HG03558 (cell line): ENCODE measurements at regions not wholly inside any gene's neighbourhood (a gene's known extent, or its start where the extent isn't known, plus 50 kb on each side); places are given as distances from the start of the nearest gene placed in this dataset.
"Not testable (repeated sequence)": the region's sequence is repeated elsewhere in the genome, so short reads cannot be mapped to it uniquely, and the experiment has no call there.

Experiments used
- ATAC-seq: cut with Tn5 transposase; IDR thresholded peaks from one replicate; pipeline ENCODE4 v1.9.1; 2021; ENCODE audit warnings: moderate number of reproducible peaks; ENCODE audit not compliant: unreplicated experiment; ENCODE audit errors: extremely low read depth

GRCh38 chr5:92976156-92976555 is 604.9 kb downstream of the NR2F1-AS1 start:
- ATAC-seq, result no peak

DNA sequence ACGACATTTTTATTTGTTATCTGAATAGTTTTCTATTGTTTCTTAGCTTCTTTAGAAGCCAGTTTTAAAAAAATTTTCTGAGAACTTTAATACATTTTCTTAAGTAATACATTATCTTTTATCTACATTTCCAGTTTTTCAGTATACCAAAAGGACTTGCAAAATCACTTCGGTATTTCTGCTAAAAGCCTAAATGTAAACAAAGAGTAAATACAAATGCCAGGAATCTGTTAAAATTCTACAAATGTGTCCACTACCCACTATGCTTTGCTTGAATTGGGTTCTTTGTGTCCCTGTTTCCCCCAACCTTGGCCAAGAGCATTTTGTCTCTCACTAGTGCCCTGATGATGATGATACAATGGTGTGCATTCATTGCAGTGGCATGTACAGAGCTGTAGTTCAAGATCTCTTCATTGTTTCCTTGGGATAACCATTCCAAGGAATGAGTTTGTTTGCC is 611.2 kb downstream of the NR2F1-AS1 start:
- no peak for ATAC-seq

DNA sequence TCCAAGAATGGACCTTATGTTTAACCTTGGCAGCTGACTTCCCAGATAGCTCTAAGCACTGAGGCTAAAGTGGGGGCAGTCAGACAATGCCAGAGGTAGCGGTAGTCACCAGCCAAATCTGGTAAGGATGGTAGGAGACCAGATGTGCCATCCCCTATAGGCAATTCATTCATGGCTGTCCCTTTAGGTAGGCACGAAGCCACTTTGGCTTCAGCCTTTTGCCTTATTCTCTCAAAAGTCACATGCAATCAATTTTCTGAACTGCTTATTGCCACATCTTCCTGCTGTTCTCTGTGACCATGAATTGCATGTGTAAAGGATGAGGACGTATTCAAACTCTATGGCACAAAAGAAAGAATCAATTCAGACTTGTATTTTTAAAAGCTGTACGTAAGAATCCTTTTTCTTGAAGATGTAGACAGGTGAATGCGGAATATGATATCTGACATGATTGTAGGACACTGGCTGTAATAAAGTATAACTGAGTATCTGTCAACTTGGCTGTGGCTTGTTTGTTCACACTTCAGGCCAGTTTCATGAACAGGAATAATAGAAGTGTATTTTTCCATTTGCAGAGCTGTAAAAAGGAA is 611.7 kb downstream of the NR2F1-AS1 start:
- no peak for ATAC-seq

GRCh38 chr5:92963800-92964199 is 617.2 kb downstream of the NR2F1-AS1 start:
- no peak for ATAC-seq

DNA sequence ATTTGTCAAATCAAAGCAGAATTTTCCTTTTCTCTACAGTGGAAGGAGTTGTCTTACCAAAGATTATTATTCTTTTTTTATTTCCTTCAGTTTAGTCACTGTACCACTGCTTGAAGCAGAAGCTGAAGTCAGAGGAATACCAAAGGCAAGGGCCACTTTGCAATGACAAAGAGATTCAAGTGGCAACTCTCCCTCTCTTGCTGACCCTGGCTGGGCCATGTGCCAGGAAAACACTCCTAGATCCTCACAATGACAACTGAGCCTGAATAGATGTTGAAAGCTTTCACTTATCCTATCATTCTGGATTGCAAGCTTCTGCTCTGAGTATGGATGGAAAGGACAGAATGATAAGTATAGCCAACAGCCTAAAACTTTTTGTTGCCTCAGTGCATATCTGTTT is 618.3 kb downstream of the NR2F1-AS1 start:
- no peak for ATAC-seq

- ATAC-seq, result no peak
Measured at GRCh38 chr5:92956886-92957285, 624.1 kb downstream of the NR2F1-AS1 start.

- no peak for ATAC-seq
Measured at GRCh38 chr5:92952243-92952642, 628.8 kb downstream of the NR2F1-AS1 start.

DNA sequence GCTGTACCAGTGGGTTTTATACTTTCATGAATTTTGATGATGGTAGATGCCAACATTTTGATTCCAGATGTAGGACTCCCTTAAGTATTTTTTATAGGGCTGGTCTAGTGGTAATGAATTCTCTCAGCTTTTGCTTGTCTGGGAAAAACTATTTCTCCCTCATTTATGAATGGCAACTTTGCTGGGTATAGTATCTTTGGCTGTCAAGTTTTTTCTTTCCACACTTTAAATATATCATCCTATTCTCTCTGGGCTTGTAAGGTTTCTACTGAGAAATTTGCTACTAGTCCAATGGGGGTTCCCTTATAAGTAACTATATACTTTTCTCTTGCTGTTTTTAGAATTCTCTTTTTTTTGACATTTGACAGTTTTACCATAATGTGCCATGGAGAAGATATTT is 629.3 kb downstream of the NR2F1-AS1 start:
- ATAC-seq, result no peak

- ATAC-seq, result no peak
Measured at GRCh38 chr5:92946546-92946945, 634.5 kb downstream of the NR2F1-AS1 start.

DNA sequence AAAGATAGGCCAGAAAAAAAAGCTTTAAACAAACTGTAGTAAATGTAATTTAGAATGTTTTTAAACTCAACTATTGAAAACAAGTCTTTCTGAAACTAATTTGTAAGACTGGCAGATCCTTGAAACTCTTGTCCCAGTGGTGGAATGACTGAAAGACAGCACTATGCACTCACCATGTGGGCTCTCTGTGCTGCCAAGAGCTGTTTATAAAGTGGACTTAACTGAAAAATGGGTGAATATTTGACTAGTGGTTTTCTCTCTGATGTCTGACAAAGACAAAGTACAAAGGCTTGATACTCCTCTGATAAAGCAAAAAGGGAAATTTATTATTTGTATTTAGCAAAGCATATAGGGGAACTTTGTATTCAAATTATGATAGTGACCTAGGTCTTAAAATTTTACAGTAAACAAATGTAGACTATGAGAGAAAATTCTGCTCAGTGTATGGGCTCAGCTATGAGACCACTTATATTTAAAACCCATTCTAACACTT is 635.4 kb downstream of the NR2F1-AS1 start:
- no peak for ATAC-seq

DNA sequence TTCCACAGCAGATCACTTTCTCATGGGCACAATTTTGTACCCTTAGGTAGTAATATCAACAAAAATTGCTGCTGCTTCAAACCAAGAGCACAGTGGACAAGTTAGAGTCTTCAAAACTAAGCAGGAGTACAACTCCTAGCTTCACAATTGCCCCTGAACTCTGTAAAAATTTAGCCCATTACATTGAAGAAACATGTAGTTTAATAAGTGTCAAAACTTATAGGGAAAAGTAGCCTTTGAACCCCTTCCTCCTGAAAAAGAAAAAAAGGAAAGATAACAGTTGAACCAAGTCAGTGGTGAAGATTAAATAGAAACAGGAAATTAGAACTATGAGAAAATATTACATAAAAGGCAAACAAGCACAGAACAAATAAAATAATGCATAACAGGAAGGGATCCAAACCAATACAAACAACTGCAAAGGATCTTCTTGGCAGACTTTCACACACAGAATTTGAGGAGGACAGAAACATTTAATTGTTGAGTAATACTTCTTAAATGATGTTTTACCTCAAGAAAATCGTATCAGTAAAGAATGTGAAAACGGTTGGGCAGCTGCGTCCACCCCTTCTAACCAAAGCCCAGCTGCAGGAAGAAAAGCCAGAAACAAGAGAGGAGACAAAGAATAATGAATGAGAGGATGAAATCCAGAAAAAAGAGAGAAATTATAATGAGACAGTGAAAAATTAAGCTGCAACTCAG is 636.0 kb downstream of the NR2F1-AS1 start:
- no peak for ATAC-seq

DNA sequence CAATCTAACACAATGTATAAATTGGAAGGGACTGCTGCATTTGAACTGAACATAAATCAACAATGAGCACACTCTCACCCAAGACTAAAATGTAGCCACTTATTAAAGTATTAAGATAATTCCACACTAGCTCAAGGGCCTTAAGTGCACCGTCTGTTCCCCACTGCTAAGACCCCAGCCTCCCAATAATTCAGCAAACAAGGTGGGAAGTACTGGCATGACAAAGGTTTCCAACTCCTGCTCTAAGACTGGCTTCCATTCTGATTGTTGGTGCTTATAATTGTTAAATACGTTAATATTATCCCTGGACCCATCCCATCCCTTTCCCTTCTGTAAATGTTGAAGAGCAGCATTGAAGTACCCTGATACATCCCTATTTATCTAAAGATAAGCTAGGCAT is 636.7 kb downstream of the NR2F1-AS1 start:
- no peak for ATAC-seq

- no peak for ATAC-seq
Measured at GRCh38 chr5:92942762-92943161, 638.3 kb downstream of the NR2F1-AS1 start.

- ATAC-seq, result no peak
Measured at GRCh38 chr5:92941806-92942205, 639.2 kb downstream of the NR2F1-AS1 start.

DNA sequence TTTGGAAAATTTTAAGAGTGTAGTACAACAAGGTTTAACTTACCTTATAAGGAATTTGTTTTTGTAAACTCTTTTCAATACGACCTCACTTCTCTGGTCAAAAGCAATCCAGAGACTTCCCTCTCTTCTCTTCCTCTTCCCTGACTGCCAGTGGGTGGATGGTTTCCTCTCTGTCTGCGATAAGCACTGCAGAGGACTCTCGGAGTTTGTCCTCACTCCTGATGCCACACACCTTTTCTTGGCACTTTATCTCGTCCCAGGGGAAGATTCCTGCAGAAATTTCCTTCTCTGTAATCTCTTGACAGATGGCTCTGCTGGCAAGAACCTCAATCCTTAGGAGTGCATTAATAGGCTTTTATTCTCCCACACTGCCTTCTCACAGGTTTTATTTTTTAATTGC is 641.6 kb downstream of the NR2F1-AS1 start:
- no peak for ATAC-seq

DNA sequence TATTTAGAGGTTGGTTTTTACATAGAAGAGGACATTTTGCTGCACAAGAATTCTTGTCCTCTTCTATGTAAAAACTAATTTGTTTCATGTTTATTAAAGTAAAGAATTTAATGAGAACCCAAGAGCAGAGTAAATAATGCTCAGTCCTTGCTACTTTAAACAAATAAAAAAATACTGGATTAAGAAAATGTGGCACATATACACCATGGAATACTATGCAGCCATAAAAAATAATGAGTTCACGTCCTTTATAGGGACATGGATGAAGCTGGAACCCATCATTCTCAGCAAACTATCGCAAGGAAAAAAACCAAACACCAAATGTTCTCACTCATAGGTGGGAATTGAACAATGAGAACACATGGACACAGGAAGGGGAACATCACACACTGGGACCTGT is 643.6 kb downstream of the NR2F1-AS1 start:
- ATAC-seq, result not testable (repeated sequence)

DNA sequence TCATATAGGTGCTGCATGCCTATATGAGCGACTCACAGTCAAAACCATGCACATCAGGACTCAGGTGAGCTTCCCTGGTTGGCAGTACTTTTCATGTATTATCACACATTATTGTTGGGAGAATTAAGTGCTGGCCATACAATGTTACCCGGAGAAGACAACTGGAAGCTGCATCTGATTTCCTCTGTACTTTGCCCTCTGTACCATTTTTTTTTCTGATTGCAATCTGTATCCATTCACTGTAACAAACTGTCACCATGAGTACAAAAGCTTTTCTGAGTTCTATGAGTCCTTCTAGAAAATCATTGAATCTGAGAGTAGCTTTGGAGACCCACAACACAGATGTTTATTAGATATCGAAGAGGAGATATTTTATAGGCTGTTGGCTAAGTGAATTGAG is 651.0 kb downstream of the NR2F1-AS1 start:
- no peak for ATAC-seq

DNA sequence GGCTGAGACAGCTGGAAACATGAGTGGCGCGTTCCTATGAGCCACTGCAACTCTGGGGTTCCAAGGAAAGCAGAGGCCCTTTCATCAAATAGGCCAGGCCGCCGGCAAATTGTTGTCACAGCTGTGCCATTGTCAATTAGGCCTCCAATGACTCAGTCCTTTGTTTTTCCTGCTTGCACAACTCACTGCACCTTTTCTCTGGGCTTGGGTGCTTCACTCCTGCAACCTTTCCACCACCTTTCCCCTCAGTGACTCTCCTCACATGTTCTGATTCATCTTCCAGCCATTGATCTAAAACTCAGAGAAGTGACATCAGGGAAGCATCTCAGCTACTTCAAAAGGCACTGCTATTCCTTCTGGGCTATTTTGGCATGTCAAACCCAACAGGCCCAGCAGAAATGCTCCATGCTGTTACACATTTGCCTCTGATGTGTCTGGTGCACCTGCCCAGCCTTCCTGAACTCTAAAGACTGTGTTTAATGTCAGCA is 653.7 kb downstream of the NR2F1-AS1 start:
- ATAC-seq, result no peak

DNA sequence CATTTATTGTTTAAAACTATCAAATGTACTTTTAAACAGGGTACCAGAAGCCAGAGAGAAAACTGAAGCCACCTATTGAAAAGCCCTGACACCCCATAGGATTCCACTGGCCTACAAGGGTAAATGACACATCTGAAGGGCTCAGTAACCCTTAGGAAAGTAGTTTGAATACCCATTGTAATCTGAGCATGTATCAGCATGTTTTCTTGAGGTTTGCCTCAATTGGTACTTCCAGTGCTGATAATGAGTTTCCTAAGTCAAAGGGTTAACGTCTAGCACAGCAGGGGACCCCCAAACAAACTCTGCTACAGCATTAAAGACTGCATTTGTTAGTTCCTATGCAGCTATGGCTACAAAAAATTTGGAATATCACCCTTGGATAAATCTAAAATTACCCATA is 657.1 kb downstream of the NR2F1-AS1 start:
- no peak for ATAC-seq

DNA sequence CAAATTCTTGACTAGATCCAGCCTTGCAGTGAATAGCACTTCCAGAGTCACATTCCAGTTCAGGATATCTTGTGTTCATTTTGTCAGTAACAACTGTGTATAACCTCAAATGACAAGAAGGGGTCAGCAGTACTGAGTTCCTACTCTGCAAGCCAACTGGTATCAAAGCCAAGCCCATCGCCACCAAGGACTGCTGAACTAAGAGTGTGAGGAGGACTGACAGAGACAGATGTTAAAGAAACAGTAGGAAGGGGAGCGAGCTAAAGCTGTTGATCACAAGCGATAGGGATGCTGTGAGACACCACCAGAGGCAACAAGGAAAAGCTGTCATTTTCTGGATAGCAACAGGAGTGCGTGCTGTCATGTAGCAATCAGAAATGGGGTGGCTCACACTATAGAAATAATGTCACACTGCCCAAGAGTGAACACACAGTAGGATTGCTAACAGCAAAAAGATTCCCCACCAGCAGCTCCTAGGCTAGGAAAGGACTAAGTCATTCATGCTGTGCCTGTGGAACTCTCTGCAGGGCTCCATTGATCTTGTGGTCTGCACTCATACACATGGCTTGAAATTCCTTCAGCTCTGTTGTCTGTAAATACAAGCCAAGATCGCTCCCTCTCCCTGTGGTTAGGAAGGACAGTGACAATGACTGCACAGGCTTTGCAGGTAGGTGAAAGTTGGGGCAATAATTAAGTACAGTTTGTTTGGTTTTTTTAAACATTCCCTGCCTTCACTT is 658.6 kb downstream of the NR2F1-AS1 start:
- no peak for ATAC-seq

- ATAC-seq, result no peak
Measured at GRCh38 chr5:92917044-92917443, 664.0 kb downstream of the NR2F1-AS1 start.
